NCI-H2227 (cell line): ENCODE measurements at regions not wholly inside any gene's neighbourhood (a gene's known extent, or its start where the extent isn't known, plus 50 kb on each side); places are given as distances from the start of the nearest gene placed in this dataset.

Experiments used
- DNase-seq: peaks from one replicate; lab custom pipeline; 2025; ENCODE audit not compliant: unreplicated experiment; lab: John Stamatoyannopoulos, UW

- no peak for DNase-seq
Observed at GRCh38 chr9:87084407-87084806, 137.1 kb upstream of the GAS1 start.

GRCh38 chr9:87085073-87085472, 137.8 kb upstream of the GAS1 start:
- no peak for DNase-seq

- no peak for DNase-seq
Observed at GRCh38 chr9:87085521-87085920, 138.2 kb upstream of the GAS1 start.

- no peak for DNase-seq
Observed at GRCh38 chr9:87086221-87086818, 139.0 kb upstream of the GAS1 start.

GRCh38 chr9:87087197-87087596, 139.9 kb upstream of the GAS1 start:
- DNase-seq = no peak

GRCh38 chr9:87088192-87088591, 140.9 kb upstream of the GAS1 start:
- no peak for DNase-seq

GRCh38 chr9:87088621-87089365, 141.5 kb upstream of the GAS1 start:
- DNase-seq = no peak

GRCh38 chr9:87089506-87089905, 142.2 kb upstream of the GAS1 start:
- DNase-seq = no peak

GRCh38 chr9:87089929-87090328, 142.6 kb upstream of the GAS1 start:
- no peak for DNase-seq

GRCh38 chr9:87093777-87094176, 146.5 kb upstream of the GAS1 start:
- DNase-seq = no peak

- DNase-seq = no peak
Observed at GRCh38 chr9:87095951-87096350, 148.6 kb upstream of the GAS1 start.

GRCh38 chr9:87096506-87096905, 149.2 kb upstream of the GAS1 start:
- DNase-seq = no peak

- DNase-seq = no peak
Observed at GRCh38 chr9:87097238-87097637, 149.9 kb upstream of the GAS1 start.

GRCh38 chr9:87099407-87099806, 152.1 kb upstream of the GAS1 start:
- DNase-seq = no peak

- no peak for DNase-seq
Observed at GRCh38 chr9:87100001-87100400, 152.7 kb upstream of the GAS1 start.

GRCh38 chr9:87102126-87102525, 154.8 kb upstream of the GAS1 start:
- DNase-seq = no peak

GRCh38 chr9:87107072-87107471, 159.8 kb upstream of the GAS1 start:
- DNase-seq = no peak

- DNase-seq = no peak
Observed at GRCh38 chr9:87108661-87109060, 161.4 kb upstream of the GAS1 start.

- no peak for DNase-seq
Observed at GRCh38 chr9:87109231-87109631, 161.9 kb upstream of the GAS1 start.

- DNase-seq = no peak
Observed at GRCh38 chr9:87109851-87110250, 162.5 kb upstream of the GAS1 start.

GRCh38 chr9:87111010-87111409, 163.7 kb upstream of the GAS1 start:
- no peak for DNase-seq

- no peak for DNase-seq
Observed at GRCh38 chr9:87112656-87113055, 165.3 kb upstream of the GAS1 start.

GRCh38 chr9:87113874-87114273, 166.6 kb upstream of the GAS1 start:
- no peak for DNase-seq
